ENCODE measurements at regions not wholly inside any gene's neighbourhood (a gene's known extent, or its start where the extent isn't known, plus 50 kb on each side); places are given as distances from the start of the nearest gene placed in this dataset.
A peak's percentile ranks its signal among the peaks of the same experiment; 100 is the strongest.

- Mint-ChIP-seq H3K36me3 (ENCODE audit: low read depth) (no peaks in the 10 kb centered on the region), H3K27ac (peak overlapping the region; percentile 21), H3K9me3 (no peaks in the 10 kb centered on the region), H3K4me1 (peaks cover 46% of the 10 kb centered on the region), H3K27me3 (ENCODE audit: low read depth, poor library complexity) (peaks cover 33% of the 10 kb centered on the region), H3K4me3 (peak overlapping the region; percentile 94)
- no peak for DNase-seq
- no peak for TF ChIP-seq CTCF (IDR thresholded peaks at IDR 0.05)
Observed at GRCh38 chr18:26657631-26658581, 109.6 kb upstream of the KCTD1 start.

GRCh38 chr18:26656944-26657536 lies 108.7 kb upstream of the KCTD1 start:
- peaks cover 39% of the 10 kb centered on the region for H3K27me3 Mint-ChIP-seq (ENCODE audit: low read depth, poor library complexity)
- no peak for TF ChIP-seq CTCF (IDR thresholded peaks at IDR 0.05)

GRCh38 chr18:26656431-26656943 lies 108.1 kb upstream of the KCTD1 start:
- H3K9me3 Mint-ChIP-seq = no peaks in the 10 kb centered on the region
- no peaks in the 10 kb centered on the region for H3K36me3 Mint-ChIP-seq (ENCODE audit: low read depth)
- peaks cover 44% of the 10 kb centered on the region for H3K27me3 Mint-ChIP-seq (ENCODE audit: low read depth, poor library complexity)
- DNase-seq = no peak
- no peak overlapping the region for H3K27ac Mint-ChIP-seq
- peaks cover 46% of the 10 kb centered on the region for H3K4me1 Mint-ChIP-seq
- H3K4me3 Mint-ChIP-seq = peak overlapping the region; percentile 82
- TF ChIP-seq CTCF (IDR thresholded peaks at IDR 0.05) = no peak

More at GRCh38 chr18:26656944-26657536, 108.7 kb upstream of the KCTD1 start:
- DNase-seq = peak; percentile 79
- Mint-ChIP-seq H3K9me3 (no peaks in the 10 kb centered on the region), H3K4me1 (peaks cover 46% of the 10 kb centered on the region), H3K36me3 (ENCODE audit: low read depth) (no peaks in the 10 kb centered on the region), H3K27ac (peak overlapping the region; percentile 21), H3K4me3 (peak overlapping the region; percentile 94)

GRCh38 chr18:26655525-26656430 lies 107.4 kb upstream of the KCTD1 start:
- no peak for TF ChIP-seq CTCF (IDR thresholded peaks at IDR 0.05)
- Mint-ChIP-seq H3K4me1 (peaks cover 46% of the 10 kb centered on the region), H3K9me3 (no peaks in the 10 kb centered on the region), H3K4me3 (peak overlapping the region; percentile 82), H3K27ac (no peak overlapping the region), H3K36me3 (ENCODE audit: low read depth) (no peaks in the 10 kb centered on the region), H3K27me3 (ENCODE audit: low read depth, poor library complexity) (peaks cover 49% of the 10 kb centered on the region)
- DNase-seq = peak; percentile 68

- H3K4me3 Mint-ChIP-seq = peak overlapping the region; percentile 82
- H3K27ac Mint-ChIP-seq = no peak overlapping the region
- no peak for TF ChIP-seq CTCF (IDR thresholded peaks at IDR 0.05)
- peaks cover 49% of the 10 kb centered on the region for H3K27me3 Mint-ChIP-seq (ENCODE audit: low read depth, poor library complexity)
- no peaks in the 10 kb centered on the region for H3K36me3 Mint-ChIP-seq (ENCODE audit: low read depth)
- no peak for DNase-seq
- peaks cover 45% of the 10 kb centered on the region for H3K4me1 Mint-ChIP-seq
- H3K9me3 Mint-ChIP-seq = no peaks in the 10 kb centered on the region
Observed at GRCh38 chr18:26654616-26655524, 106.5 kb upstream of the KCTD1 start.

All from nephron progenitor cell (in vitro differentiated cells).